Stomach (tissue), 4 donors: ENCODE measurements at regions not wholly inside any gene's neighbourhood (a gene's known extent, or its start where the extent isn't known, plus 50 kb on each side); places are given as distances from the start of the nearest gene placed in this dataset.
"Not testable (repeated sequence)": the region's sequence is repeated elsewhere in the genome, so short reads cannot be mapped to it uniquely, and the experiment has no call there.

Experiments
- EP300 ChIP-seq: sonication (generic); formaldehyde crosslinking; IDR thresholded peaks from one replicate; pipeline ENCODE4 v1.6.1; 2017; ENCODE audit warnings: antibody characterized with exemption
- POLR2A ChIP-seq, 4 donors: fragments of 450-650 bp; IDR thresholded peaks; one replicate each; pipeline ENCODE4 v1.6.1; 2016; ENCODE audit warnings: antibody characterized with exemption in 4 of 4, control low read depth in 2 of 4, mild to moderate bottlenecking in 1 of 4, moderate library complexity in 1 of 4
- TF ChIP-seq, protein P1 (sequence below), 7 experiments: fragments of 450-650 bp in 4 of 7; fragments of 200-600 bp in 3 of 7; sonication (generic) in 3 of 7; IDR thresholded peaks; one replicate each; pipeline ENCODE4 v1.5.1; 2016 to 2019; ENCODE audit warnings: antibody characterized with exemption in 7 of 7, control low read depth in 2 of 7, mild to moderate bottlenecking in 1 of 7

GRCh38 chr1:106389160-106389559, 667.3 kb upstream of the PRMT6 start:
- TF ChIP-seq POLR2A (IDR thresholded peaks at IDR 0.05); EP300: not testable (repeated sequence)
- TF ChIP-seq, protein P1, sequence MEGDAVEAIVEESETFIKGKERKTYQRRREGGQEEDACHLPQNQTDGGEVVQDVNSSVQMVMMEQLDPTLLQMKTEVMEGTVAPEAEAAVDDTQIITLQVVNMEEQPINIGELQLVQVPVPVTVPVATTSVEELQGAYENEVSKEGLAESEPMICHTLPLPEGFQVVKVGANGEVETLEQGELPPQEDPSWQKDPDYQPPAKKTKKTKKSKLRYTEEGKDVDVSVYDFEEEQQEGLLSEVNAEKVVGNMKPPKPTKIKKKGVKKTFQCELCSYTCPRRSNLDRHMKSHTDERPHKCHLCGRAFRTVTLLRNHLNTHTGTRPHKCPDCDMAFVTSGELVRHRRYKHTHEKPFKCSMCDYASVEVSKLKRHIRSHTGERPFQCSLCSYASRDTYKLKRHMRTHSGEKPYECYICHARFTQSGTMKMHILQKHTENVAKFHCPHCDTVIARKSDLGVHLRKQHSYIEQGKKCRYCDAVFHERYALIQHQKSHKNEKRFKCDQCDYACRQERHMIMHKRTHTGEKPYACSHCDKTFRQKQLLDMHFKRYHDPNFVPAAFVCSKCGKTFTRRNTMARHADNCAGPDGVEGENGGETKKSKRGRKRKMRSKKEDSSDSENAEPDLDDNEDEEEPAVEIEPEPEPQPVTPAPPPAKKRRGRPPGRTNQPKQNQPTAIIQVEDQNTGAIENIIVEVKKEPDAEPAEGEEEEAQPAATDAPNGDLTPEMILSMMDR (IDR thresholded peaks at IDR 0.05) = not testable (repeated sequence)
